IMR-90 (cell line): ENCODE measurements at regions not wholly inside any gene's neighbourhood (a gene's known extent, or its start where the extent isn't known, plus 50 kb on each side); places are given as distances from the start of the nearest gene placed in this dataset.

Experiments
- ATAC-seq: fragments of 200-7000 bp; cut with Tn5 transposase; 2 replicates; pipeline ENCODE4 v1.9.1; 2020; ENCODE audit warnings: low read depth, mild to moderate bottlenecking, moderate library complexity
- BruUV-seq: library from RNA; stranded (reverse); fragments of 400-500 nt; replicated peaks from 2 replicates; lab custom pipeline; 2021; lab: Mats Ljungman, UMichigan
- CTCF ChIA-PET: fragments of 300-600 bp; formaldehyde crosslinking; extraction: SDS; loops from one replicate; lab custom pipeline; 2021; ENCODE audit warnings: antibody characterized with exemption; lab: Yijun Ruan, JAX
- POLR2A ChIA-PET: fragments of 300-600 bp; sonication (Branson Sonifier 250); formaldehyde crosslinking; loops from one replicate; lab custom pipeline; 2022; ENCODE audit warnings: antibody characterized with exemption; ENCODE audit not compliant: unreplicated experiment; lab: Charles Lee
- DNase-seq: peaks from one replicate; pipeline ENCODE4 v3.0.0; 2013
- H2AFZ ChIP-seq: replicated peaks from 2 replicates; pipeline ENCODE3; 2013; ENCODE audit warnings: low read length, mild to moderate bottlenecking; ENCODE audit not compliant: poor library complexity
- H2AK5ac ChIP-seq: 2 replicates; pipeline ENCODE4 v1.6.1; 2013; ENCODE audit warnings: low read depth, low read length, inconsistent platforms
- H2AK9ac ChIP-seq: replicated peaks from 2 replicates; pipeline ENCODE3; 2013; ENCODE audit warnings: mild to moderate bottlenecking, low read depth, low read length, moderate library complexity; ENCODE audit not compliant: poor library complexity
- H2BK120ac ChIP-seq: 2 replicates; pipeline ENCODE4 v1.6.1; 2013; ENCODE audit warnings: low read depth, low read length, inconsistent platforms
- H2BK15ac ChIP-seq: 3 replicates; pipeline ENCODE4 v1.6.1; 2013; ENCODE audit warnings: low read depth, low read length, inconsistent platforms
- H2BK20ac ChIP-seq: 2 replicates; pipeline ENCODE4 v1.6.1; 2013; ENCODE audit warnings: low read depth, mild to moderate bottlenecking, inconsistent platforms, low read length, moderate library complexity
- H2BK5ac ChIP-seq: 2 replicates; pipeline ENCODE4 v1.6.1; 2013; ENCODE audit warnings: mild to moderate bottlenecking, low read depth, low read length, inconsistent platforms; ENCODE audit not compliant: poor library complexity, severe bottlenecking
- H3K14ac ChIP-seq: replicated peaks from 2 replicates; pipeline ENCODE4 v1.6.1; 2013; ENCODE audit warnings: low read depth, low read length, inconsistent platforms
- H3K18ac ChIP-seq: 2 replicates; pipeline ENCODE4 v1.6.1; 2013; ENCODE audit warnings: low read depth, low read length, control low read depth
- H3K23ac ChIP-seq: 2 replicates; pipeline ENCODE4 v1.6.1; 2013; ENCODE audit warnings: low read depth, low read length, inconsistent platforms
- H3K27ac ChIP-seq: 2 replicates; pipeline ENCODE4 v1.5.1; 2013; ENCODE audit warnings: mild to moderate bottlenecking, control low read depth, low read length; ENCODE audit not compliant: insufficient read depth
- H3K27me3 ChIP-seq: 2 replicates; pipeline ENCODE4 v1.6.1; 2013; ENCODE audit warnings: low read length; ENCODE audit not compliant: control insufficient read depth, insufficient read depth
- H3K36me3 ChIP-seq: 2 replicates; pipeline ENCODE4 v1.6.1; 2013; ENCODE audit warnings: low read length, mixed read lengths; ENCODE audit not compliant: control insufficient read depth, insufficient read depth
- H3K4ac ChIP-seq: 2 replicates; pipeline ENCODE4 v1.6.1; 2013; ENCODE audit warnings: low read depth, low read length, inconsistent platforms
- H3K4me1 ChIP-seq: 2 replicates; pipeline ENCODE4 v1.6.1; 2013; ENCODE audit warnings: low read length, mixed read lengths; ENCODE audit not compliant: control insufficient read depth, insufficient read depth
- H3K4me2 ChIP-seq: 2 replicates; pipeline ENCODE4 v1.6.1; 2013; ENCODE audit warnings: low read depth, mild to moderate bottlenecking, control low read depth, low read length, moderate library complexity
- H3K4me3 ChIP-seq: 2 replicates; pipeline ENCODE4 v1.5.1; 2013; ENCODE audit warnings: low read depth, mild to moderate bottlenecking, control low read depth, low read length, moderate library complexity; ENCODE audit not compliant: insufficient read depth
- H3K56ac ChIP-seq: 2 replicates; pipeline ENCODE4 v1.6.1; 2013; ENCODE audit warnings: low read length, inconsistent platforms; ENCODE audit not compliant: insufficient read depth; ENCODE audit errors: extremely low read depth
- H3K79me1 ChIP-seq, 2 experiments: 2 replicates each; pipeline ENCODE4 v1.6.1; 2013; ENCODE audit warnings: low read length in 2 of 2, inconsistent platforms in 1 of 2, low read depth in 1 of 2
- H3K9ac ChIP-seq: 2 replicates; pipeline ENCODE4 v1.6.1; 2013; ENCODE audit warnings: low read depth, low read length, control low read depth
- H3K9me1 ChIP-seq: 2 replicates; pipeline ENCODE4 v1.6.1; 2013; ENCODE audit warnings: low read length, inconsistent platforms; ENCODE audit not compliant: insufficient read depth
- H3K9me3 ChIP-seq: 2 replicates; pipeline ENCODE4 v1.6.1; 2013; ENCODE audit warnings: low read length; ENCODE audit not compliant: control insufficient read depth, insufficient read depth
- H4K20me1 ChIP-seq: 2 replicates; pipeline ENCODE4 v1.6.1; 2013; ENCODE audit warnings: low read length, inconsistent platforms; ENCODE audit not compliant: insufficient read depth
- H4K5ac ChIP-seq: 2 replicates; pipeline ENCODE4 v1.6.1; 2013; ENCODE audit warnings: mild to moderate bottlenecking, low read depth, low read length, control low read depth
- H4K8ac ChIP-seq, 2 experiments: 2 replicates each; pipeline ENCODE4 v1.6.1; 2013; ENCODE audit warnings: low read depth in 2 of 2, low read length in 2 of 2, control low read depth in 1 of 2, inconsistent platforms in 1 of 2
- H4K91ac ChIP-seq: 2 replicates; pipeline ENCODE4 v1.6.1; 2013; ENCODE audit warnings: low read depth, low read length, inconsistent platforms; ENCODE audit not compliant: insufficient read depth
- MAFK ChIP-seq: IDR thresholded peaks from 2 replicates; pipeline ENCODE4 v1.6.1; 2012; ENCODE audit warnings: low read depth, low read length, improper control_type of control experiment
- MAZ ChIP-seq: IDR thresholded peaks from 2 replicates; pipeline ENCODE4 v1.6.1; 2012; ENCODE audit warnings: low read depth, mild to moderate bottlenecking, low read length, improper control_type of control experiment, moderate library complexity, borderline replicate concordance
- MXI1 ChIP-seq: IDR thresholded peaks from 2 replicates; pipeline ENCODE4 v1.6.1; 2012; ENCODE audit warnings: low read depth, mild to moderate bottlenecking, low read length, moderate library complexity, borderline replicate concordance
- RAD21 ChIP-seq: IDR thresholded peaks from 2 replicates; pipeline ENCODE4 v1.6.1; 2012; ENCODE audit warnings: low read length, improper control_type of control experiment
- RCOR1 ChIP-seq: IDR thresholded peaks from 2 replicates; pipeline ENCODE4 v1.6.1; 2012; ENCODE audit warnings: mild to moderate bottlenecking, low read length, improper control_type of control experiment; ENCODE audit not compliant: insufficient replicate concordance
- RFX5 ChIP-seq: IDR thresholded peaks from 2 replicates; pipeline ENCODE4 v1.8.0; 2012; ENCODE audit warnings: low read depth, mild to moderate bottlenecking, low read length, moderate library complexity
- WGBS, 2 experiments: methylation state at CpG; one replicate each; pipeline versions ENCODE4 v1.1.5 to v1.1.7; 2013; ENCODE audit warnings: missing lambda C conversion rate in 2 of 2; ENCODE audit not compliant: insufficient read length in 1 of 2; ENCODE audit errors: extremely low coverage in 2 of 2; 5-methylcytosine and 5-hydroxymethylcytosine counted together
- dilution Hi-C: fragments of 300-500 bp; cut with HindIII; formaldehyde crosslinking; loops from one replicate; pipeline ENCODE4 v1.14.3; 2018; ENCODE audit warnings: low sequenced_read_pairs; ENCODE audit not compliant: unreplicated experiment
- in situ Hi-C: fragments of 300-500 bp; cut with MboI; formaldehyde crosslinking; loops from 3 replicates; pipeline ENCODE4 v1.14.3; 2019; ENCODE audit warnings: low sequenced_read_pairs, inconsistent platforms, mixed read lengths
- intact Hi-C: fragments of 100-400 bp; cut with micrococcal nuclease; formaldehyde crosslinking; loops from 2 replicates; pipeline ENCODE4 v1.10.0; 2022
- TF ChIP-seq, protein P1 (sequence below): conservative IDR thresholded peaks from 2 replicates; pipeline ENCODE4 v1.5.1; 2012; ENCODE audit warnings: mild to moderate bottlenecking, low read depth, low read length, improper control_type of control experiment

- no TSS peak for BruUV-seq
- ChIA-PET CTCF (no interaction called here), POLR2A (no interaction called here)
- Histone ChIP-seq H2BK5ac (no peak overlapping the region), H3K4me2 (no peak overlapping the region), H3K79me1 (no peaks in the 10 kb centered on the region), H3K4me1 (no peaks in the 10 kb centered on the region), H3K27me3 (no peaks in the 10 kb centered on the region), H4K91ac (no peak overlapping the region), H3K4ac (no peak overlapping the region), H4K5ac (no peak overlapping the region), H4K20me1 (no peaks in the 10 kb centered on the region), H3K18ac (no peak overlapping the region), H2BK20ac (no peak overlapping the region), H2BK120ac (no peak overlapping the region), H2AK5ac (no peak overlapping the region), H3K9ac (no peak overlapping the region), H3K56ac (no peak overlapping the region), H3K27ac (no peak overlapping the region), H2AK9ac (no peak overlapping the region), H3K9me3 (peaks cover 7% of the 10 kb centered on the region), H2AFZ (no peak overlapping the region), H3K9me1 (no peaks in the 10 kb centered on the region), H2BK15ac (no peak overlapping the region), H3K23ac (no peak overlapping the region), H4K8ac (no peak overlapping the region), H3K14ac (no peak overlapping the region), H3K36me3 (no peaks in the 10 kb centered on the region), H3K4me3 (no peak overlapping the region)
- in situ Hi-C loops (no loop called here), intact Hi-C loops (no loop called here), dilution Hi-C loops (no loop called here)
- WGBS, 2 experiments = no CpG with 5 or more reads among the region's 3 CpGs
- DNase-seq (no peak), ATAC-seq (no peak)
- no peak for TF ChIP-seq RCOR1
- TF ChIP-seq RFX5 = no peak
- no peak for TF ChIP-seq MXI1
- no peak for TF ChIP-seq MAZ
- TF ChIP-seq RAD21 = no peak
- TF ChIP-seq, protein P1, sequence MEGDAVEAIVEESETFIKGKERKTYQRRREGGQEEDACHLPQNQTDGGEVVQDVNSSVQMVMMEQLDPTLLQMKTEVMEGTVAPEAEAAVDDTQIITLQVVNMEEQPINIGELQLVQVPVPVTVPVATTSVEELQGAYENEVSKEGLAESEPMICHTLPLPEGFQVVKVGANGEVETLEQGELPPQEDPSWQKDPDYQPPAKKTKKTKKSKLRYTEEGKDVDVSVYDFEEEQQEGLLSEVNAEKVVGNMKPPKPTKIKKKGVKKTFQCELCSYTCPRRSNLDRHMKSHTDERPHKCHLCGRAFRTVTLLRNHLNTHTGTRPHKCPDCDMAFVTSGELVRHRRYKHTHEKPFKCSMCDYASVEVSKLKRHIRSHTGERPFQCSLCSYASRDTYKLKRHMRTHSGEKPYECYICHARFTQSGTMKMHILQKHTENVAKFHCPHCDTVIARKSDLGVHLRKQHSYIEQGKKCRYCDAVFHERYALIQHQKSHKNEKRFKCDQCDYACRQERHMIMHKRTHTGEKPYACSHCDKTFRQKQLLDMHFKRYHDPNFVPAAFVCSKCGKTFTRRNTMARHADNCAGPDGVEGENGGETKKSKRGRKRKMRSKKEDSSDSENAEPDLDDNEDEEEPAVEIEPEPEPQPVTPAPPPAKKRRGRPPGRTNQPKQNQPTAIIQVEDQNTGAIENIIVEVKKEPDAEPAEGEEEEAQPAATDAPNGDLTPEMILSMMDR = no peak
- TF ChIP-seq MAFK = no peak
Measured at GRCh38 chr2:183490489-183490888, 366.2 kb downstream of the NUP35 start.
